ENCODE measurements at regions not wholly inside any gene's neighbourhood (a gene's known extent, or its start where the extent isn't known, plus 50 kb on each side); places are given as distances from the start of the nearest gene placed in this dataset.

GRCh38 chr17:77353684-77354419 is 213.1 kb downstream of the SEC14L1 start:
- H2AFZ ChIP-seq, result no peak overlapping the region
- CTCF ChIA-PET, result no interaction called here

DNA sequence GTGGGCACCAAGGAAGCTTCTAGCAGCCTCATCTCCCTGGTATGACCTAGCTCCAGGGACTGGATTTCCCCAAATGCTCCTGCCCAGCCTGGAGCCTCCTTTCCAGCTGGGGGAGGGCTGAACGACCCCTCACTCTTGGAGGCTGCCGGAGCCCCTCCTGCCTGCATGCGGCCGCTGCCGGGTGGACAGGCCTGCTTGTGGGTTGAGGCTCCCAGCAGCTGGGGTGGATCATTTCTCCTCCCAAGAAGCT is 213.6 kb downstream of the SEC14L1 start:
- peaks cover 11% of the 10 kb centered on the region; the same call in 1 of the 2 replicates for H3F3A ChIP-seq (ENCODE audit: insufficient read depth, low read depth)
- H3K4me2 ChIP-seq, result no peak overlapping the region
- no peak for DNase-seq
- CTCF ChIA-PET, result no interaction called here
- H3K4me3 ChIP-seq, result no peak overlapping the region
- no peak overlapping the region for H2AFZ ChIP-seq
- H3K9me2 ChIP-seq (ENCODE audit: insufficient read depth), result no peaks in the 10 kb centered on the region
- TF ChIP-seq EZH2 (IDR thresholded peaks at IDR 0.05; ENCODE audit: low read depth), result no peak
- TF ChIP-seq, protein P1, sequence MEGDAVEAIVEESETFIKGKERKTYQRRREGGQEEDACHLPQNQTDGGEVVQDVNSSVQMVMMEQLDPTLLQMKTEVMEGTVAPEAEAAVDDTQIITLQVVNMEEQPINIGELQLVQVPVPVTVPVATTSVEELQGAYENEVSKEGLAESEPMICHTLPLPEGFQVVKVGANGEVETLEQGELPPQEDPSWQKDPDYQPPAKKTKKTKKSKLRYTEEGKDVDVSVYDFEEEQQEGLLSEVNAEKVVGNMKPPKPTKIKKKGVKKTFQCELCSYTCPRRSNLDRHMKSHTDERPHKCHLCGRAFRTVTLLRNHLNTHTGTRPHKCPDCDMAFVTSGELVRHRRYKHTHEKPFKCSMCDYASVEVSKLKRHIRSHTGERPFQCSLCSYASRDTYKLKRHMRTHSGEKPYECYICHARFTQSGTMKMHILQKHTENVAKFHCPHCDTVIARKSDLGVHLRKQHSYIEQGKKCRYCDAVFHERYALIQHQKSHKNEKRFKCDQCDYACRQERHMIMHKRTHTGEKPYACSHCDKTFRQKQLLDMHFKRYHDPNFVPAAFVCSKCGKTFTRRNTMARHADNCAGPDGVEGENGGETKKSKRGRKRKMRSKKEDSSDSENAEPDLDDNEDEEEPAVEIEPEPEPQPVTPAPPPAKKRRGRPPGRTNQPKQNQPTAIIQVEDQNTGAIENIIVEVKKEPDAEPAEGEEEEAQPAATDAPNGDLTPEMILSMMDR (conservative IDR thresholded peaks at IDR 0.05), result no peak
- intact Hi-C loops (cut with micrococcal nuclease; ENCODE audit: unreplicated experiment), result no loop called here
- H3K27ac ChIP-seq, result no peak overlapping the region
- POLR2A ChIA-PET (ENCODE audit: unreplicated experiment), result no interaction called here
- H3K36me3 ChIP-seq (ENCODE audit: low read depth), result no peaks in the 10 kb centered on the region
- H3K4me1 ChIP-seq (replicated peaks; ENCODE audit: insufficient read depth), result no peaks in the 10 kb centered on the region
- no TSS peak for BruUV-seq (replicated peaks)
- peaks cover 19% of the 10 kb centered on the region for H3K79me2 ChIP-seq (ENCODE audit: low read depth)
- no peaks in the 10 kb centered on the region for H3K27me3 ChIP-seq (ENCODE audit: insufficient read depth, low read depth)
- H3K9me3 ChIP-seq (ENCODE audit: insufficient read depth, low read depth), result no peaks in the 10 kb centered on the region
- H4K20me1 ChIP-seq (ENCODE audit: insufficient read depth), result peaks cover 48% of the 10 kb centered on the region

More at GRCh38 chr17:77353684-77354419, 213.1 kb downstream of the SEC14L1 start:
- no peak for DNase-seq
- TF ChIP-seq, protein P1 (conservative IDR thresholded peaks at IDR 0.05), result no peak
- TF ChIP-seq EZH2 (IDR thresholded peaks at IDR 0.05; ENCODE audit: low read depth), result no peak
- intact Hi-C loops (cut with micrococcal nuclease; ENCODE audit: unreplicated experiment), result no loop called here
- Histone ChIP-seq H3K27ac (no peak overlapping the region), H3K36me3 (ENCODE audit: low read depth) (no peaks in the 10 kb centered on the region), H3K79me2 (ENCODE audit: low read depth) (peaks cover 23% of the 10 kb centered on the region), H3F3A (ENCODE audit: insufficient read depth, low read depth) (peaks cover 11% of the 10 kb centered on the region; the same call in 1 of the 2 replicates), H3K4me2 (no peak overlapping the region), H3K9me2 (ENCODE audit: insufficient read depth) (no peaks in the 10 kb centered on the region), H4K20me1 (ENCODE audit: insufficient read depth) (peaks cover 48% of the 10 kb centered on the region), H3K27me3 (ENCODE audit: insufficient read depth, low read depth) (no peaks in the 10 kb centered on the region), H3K4me1 (replicated peaks; ENCODE audit: insufficient read depth) (no peaks in the 10 kb centered on the region), H3K4me3 (no peak overlapping the region), H3K9me3 (ENCODE audit: insufficient read depth, low read depth) (no peaks in the 10 kb centered on the region)
- no TSS peak for BruUV-seq (replicated peaks)
- POLR2A ChIA-PET (ENCODE audit: unreplicated experiment), result no interaction called here

DNA sequence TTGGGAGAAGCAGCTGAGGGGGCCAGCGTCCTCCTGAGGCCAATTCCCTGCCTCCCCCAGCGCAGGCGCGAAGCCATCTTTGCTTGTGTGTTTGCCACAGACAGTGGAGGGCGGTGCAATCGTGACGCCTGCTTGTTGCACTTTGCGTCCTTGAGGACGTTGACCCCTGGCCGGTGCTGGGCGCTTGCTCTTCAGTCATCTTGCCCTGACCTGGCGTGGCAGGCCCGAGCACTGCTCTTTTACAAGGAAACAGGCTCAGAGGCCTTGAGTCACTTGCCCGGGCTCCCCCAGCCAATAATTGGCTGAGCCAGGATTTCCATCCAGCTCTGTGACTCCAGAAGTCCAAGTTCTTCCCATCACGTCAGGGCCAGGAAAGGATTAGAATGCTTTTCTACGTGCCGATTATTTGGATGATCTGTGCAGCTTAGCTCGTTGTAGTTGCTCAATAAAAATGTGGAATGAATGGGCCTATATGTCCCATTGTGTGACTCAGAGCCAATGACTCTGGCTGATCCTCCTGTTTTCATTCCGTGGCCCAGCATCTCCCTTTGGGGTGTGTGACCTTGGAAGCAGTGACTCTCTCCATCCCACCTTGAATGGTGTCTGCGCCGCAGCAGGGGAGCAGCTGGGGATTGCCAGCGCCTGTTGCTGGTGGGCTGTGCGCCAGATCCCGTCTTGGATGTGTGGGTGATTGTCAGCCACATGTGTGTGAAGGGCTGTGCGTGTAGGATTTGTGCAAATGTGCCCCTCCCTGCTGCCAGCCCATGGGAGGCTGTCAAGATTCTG is 214.1 kb downstream of the SEC14L1 start:
- no peak overlapping the region for H3K4me3 ChIP-seq
- peaks cover 48% of the 10 kb centered on the region for H4K20me1 ChIP-seq (ENCODE audit: insufficient read depth)
- H3K9me3 ChIP-seq (ENCODE audit: insufficient read depth, low read depth), result no peaks in the 10 kb centered on the region
- TF ChIP-seq, protein P1 (conservative IDR thresholded peaks at IDR 0.05), result no peak
- no peak for TF ChIP-seq EZH2 (IDR thresholded peaks at IDR 0.05; ENCODE audit: low read depth)
- ChIA-PET CTCF (no interaction called here), POLR2A (ENCODE audit: unreplicated experiment) (no interaction called here)
- H3K4me2 ChIP-seq, result no peak overlapping the region
- DNase-seq, result no peak
- H2AFZ ChIP-seq, result no peak overlapping the region
- H3K4me1 ChIP-seq (replicated peaks; ENCODE audit: insufficient read depth), result no peaks in the 10 kb centered on the region
- H3K36me3 ChIP-seq (ENCODE audit: low read depth), result no peaks in the 10 kb centered on the region
- intact Hi-C loops (cut with micrococcal nuclease; ENCODE audit: unreplicated experiment), result no loop called here
- H3K27me3 ChIP-seq (ENCODE audit: insufficient read depth, low read depth), result no peaks in the 10 kb centered on the region
- H3F3A ChIP-seq (ENCODE audit: insufficient read depth, low read depth), result peaks cover 11% of the 10 kb centered on the region; the same call in 1 of the 2 replicates
- no peaks in the 10 kb centered on the region for H3K9me2 ChIP-seq (ENCODE audit: insufficient read depth)
- BruUV-seq (replicated peaks), result no TSS peak
- H3K79me2 ChIP-seq (ENCODE audit: low read depth), result peaks cover 14% of the 10 kb centered on the region
- no peak overlapping the region for H3K27ac ChIP-seq
